ENCODE measurements at regions not wholly inside any gene's neighbourhood (a gene's known extent, or its start where the extent isn't known, plus 50 kb on each side); places are given as distances from the start of the nearest gene placed in this dataset.
"Not testable (repeated sequence)": the region's sequence is repeated elsewhere in the genome, so short reads cannot be mapped to it uniquely, and the experiment has no call there.

- Mint-ChIP-seq H3K36me3 (no peaks in the 10 kb centered on the region), H3K4me1 (no peaks in the 10 kb centered on the region), H3K27me3 (no peaks in the 10 kb centered on the region), H3K9me3 (peaks cover 0 to 1% (median 0%) of the 10 kb centered on the region in 3 donors), H3K4me3 (no peak overlapping the region), H3K27ac (no peak overlapping the region)
Observed at GRCh38 chrX:98191003-98191402, 1307.3 kb downstream of the RPA4 start.

- Mint-ChIP-seq H3K27me3 (no peaks in the 10 kb centered on the region), H3K27ac (no peak overlapping the region), H3K36me3 (no peaks in the 10 kb centered on the region), H3K4me3 (no peak overlapping the region), H3K9me3 (no peaks in the 10 kb centered on the region), H3K4me1 (no peaks in the 10 kb centered on the region)
Observed at GRCh38 chrX:98194036-98194435, 1310.3 kb downstream of the RPA4 start.

GRCh38 chrX:98203800-98204199, 1320.1 kb downstream of the RPA4 start:
- no peak overlapping the region for H3K4me3 Mint-ChIP-seq
- no peaks in the 10 kb centered on the region for H3K36me3 Mint-ChIP-seq
- H3K9me3 Mint-ChIP-seq: peaks cover 0 to 4% (median 0%) of the 10 kb centered on the region in 3 donors
- H3K4me1 Mint-ChIP-seq: no peaks in the 10 kb centered on the region
- H3K27me3 Mint-ChIP-seq: no peaks in the 10 kb centered on the region
- no peak overlapping the region for H3K27ac Mint-ChIP-seq

- no peaks in the 10 kb centered on the region for H3K36me3 Mint-ChIP-seq
Observed at GRCh38 chrX:98207947-98208346, 1324.2 kb downstream of the RPA4 start.

GRCh38 chrX:98231003-98231402, 1347.3 kb downstream of the RPA4 start:
- no peaks in the 10 kb centered on the region for H3K36me3 Mint-ChIP-seq
- H3K27ac Mint-ChIP-seq: no peak overlapping the region
- peaks cover 0 to 2% (median 2%) of the 10 kb centered on the region in 3 donors for H3K9me3 Mint-ChIP-seq
- H3K27me3 Mint-ChIP-seq: no peaks in the 10 kb centered on the region
- no peaks in the 10 kb centered on the region for H3K4me1 Mint-ChIP-seq
- H3K4me3 Mint-ChIP-seq: no peak overlapping the region

More at GRCh38 chrX:98207947-98208346, 1324.2 kb downstream of the RPA4 start:
- Mint-ChIP-seq H3K4me1 (no peaks in the 10 kb centered on the region), H3K4me3 (no peak overlapping the region), H3K9me3 (peaks cover 0 to 7% (median under 1%) of the 10 kb centered on the region in 3 donors), H3K27me3 (no peaks in the 10 kb centered on the region), H3K27ac (no peak overlapping the region)

GRCh38 chrX:98240061-98240460, 1356.4 kb downstream of the RPA4 start:
- H3K9me3 Mint-ChIP-seq, H3K27me3 Mint-ChIP-seq, H3K4me1 Mint-ChIP-seq, H3K4me3 Mint-ChIP-seq, H3K36me3 Mint-ChIP-seq, H3K27ac Mint-ChIP-seq: not testable (repeated sequence)

- H3K9me3 Mint-ChIP-seq: peaks cover 0 to 3% (median 2%) of the 10 kb centered on the region in 3 donors
- H3K27ac Mint-ChIP-seq: no peak overlapping the region
- no peaks in the 10 kb centered on the region for H3K36me3 Mint-ChIP-seq
- no peak overlapping the region for H3K4me3 Mint-ChIP-seq
- peaks cover 1% of the 10 kb centered on the region for H3K27me3 Mint-ChIP-seq
- no peaks in the 10 kb centered on the region for H3K4me1 Mint-ChIP-seq
Observed at GRCh38 chrX:98263135-98263534, 1379.4 kb downstream of the RPA4 start.

GRCh38 chrX:98289726-98290125, 1406.0 kb downstream of the RPA4 start:
- H3K36me3 Mint-ChIP-seq: peaks cover 3% of the 10 kb centered on the region
- peaks cover 0 to 1% (median 0%) of the 10 kb centered on the region in 3 donors for H3K4me1 Mint-ChIP-seq
- no peak overlapping the region for H3K4me3 Mint-ChIP-seq
- no peak overlapping the region for H3K27ac Mint-ChIP-seq
- H3K9me3 Mint-ChIP-seq: no peaks in the 10 kb centered on the region
- H3K27me3 Mint-ChIP-seq: no peaks in the 10 kb centered on the region

GRCh38 chrX:98294310-98294709, 1410.6 kb downstream of the RPA4 start:
- Mint-ChIP-seq H3K27me3 (no peaks in the 10 kb centered on the region), H3K4me1 (peaks cover 0 to under 1% (median 0%) of the 10 kb centered on the region in 3 donors), H3K4me3 (no peak overlapping the region), H3K27ac (no peak overlapping the region), H3K9me3 (no peaks in the 10 kb centered on the region), H3K36me3 (peaks cover 3% of the 10 kb centered on the region)

- H3K4me3 Mint-ChIP-seq: no peak overlapping the region
- H3K36me3 Mint-ChIP-seq: peaks cover 3% of the 10 kb centered on the region
- no peak overlapping the region for H3K27ac Mint-ChIP-seq
- peaks cover 0 to 4% (median 2%) of the 10 kb centered on the region in 3 donors for H3K9me3 Mint-ChIP-seq
- H3K27me3 Mint-ChIP-seq: no peaks in the 10 kb centered on the region
- no peaks in the 10 kb centered on the region for H3K4me1 Mint-ChIP-seq
Observed at GRCh38 chrX:98296129-98296528, 1412.4 kb downstream of the RPA4 start.

GRCh38 chrX:98299785-98300184, 1416.1 kb downstream of the RPA4 start:
- H3K27ac Mint-ChIP-seq: no peak overlapping the region
- H3K4me3 Mint-ChIP-seq: no peak overlapping the region
- no peaks in the 10 kb centered on the region for H3K36me3 Mint-ChIP-seq
- no peaks in the 10 kb centered on the region for H3K27me3 Mint-ChIP-seq
- H3K9me3 Mint-ChIP-seq: peaks cover 0 to 4% (median 2%) of the 10 kb centered on the region in 3 donors
- no peaks in the 10 kb centered on the region for H3K4me1 Mint-ChIP-seq

- H3K36me3 Mint-ChIP-seq, H3K9me3 Mint-ChIP-seq, H3K4me1 Mint-ChIP-seq, H3K27ac Mint-ChIP-seq, H3K27me3 Mint-ChIP-seq, H3K4me3 Mint-ChIP-seq: not testable (repeated sequence)
Observed at GRCh38 chrX:98300536-98300935, 1416.8 kb downstream of the RPA4 start.

GRCh38 chrX:98331407-98331806, 1447.7 kb downstream of the RPA4 start:
- Mint-ChIP-seq H3K27me3 (no peaks in the 10 kb centered on the region), H3K27ac (no peak overlapping the region), H3K4me1 (no peaks in the 10 kb centered on the region), H3K36me3 (no peaks in the 10 kb centered on the region), H3K9me3 (peaks cover 0 to 2% (median 2%) of the 10 kb centered on the region in 3 donors), H3K4me3 (no peak overlapping the region)

- Mint-ChIP-seq H3K27ac (no peak overlapping the region), H3K9me3 (peaks cover 0 to 8% (median 3%) of the 10 kb centered on the region in 3 donors), H3K4me1 (no peaks in the 10 kb centered on the region)
Observed at GRCh38 chrX:98338544-98338943, 1454.8 kb downstream of the RPA4 start.

GRCh38 chrX:98350940-98351339, 1467.2 kb downstream of the RPA4 start:
- Mint-ChIP-seq H3K36me3 (no peaks in the 10 kb centered on the region), H3K4me3 (no peak overlapping the region), H3K27me3 (no peaks in the 10 kb centered on the region), H3K4me1 (no peaks in the 10 kb centered on the region), H3K9me3 (peaks cover 0 to 4% (median 0%) of the 10 kb centered on the region in 3 donors), H3K27ac (no peak overlapping the region)

More at GRCh38 chrX:98338544-98338943, 1454.8 kb downstream of the RPA4 start:
- H3K4me3 Mint-ChIP-seq: no peak overlapping the region
- H3K36me3 Mint-ChIP-seq: no peaks in the 10 kb centered on the region
- H3K27me3 Mint-ChIP-seq: no peaks in the 10 kb centered on the region

GRCh38 chrX:98357146-98357545, 1473.4 kb downstream of the RPA4 start:
- Mint-ChIP-seq H3K4me3 (no peak overlapping the region), H3K27me3 (no peaks in the 10 kb centered on the region), H3K4me1 (no peaks in the 10 kb centered on the region), H3K27ac (no peak overlapping the region), H3K36me3 (no peaks in the 10 kb centered on the region), H3K9me3 (no peaks in the 10 kb centered on the region)

- Mint-ChIP-seq H3K4me3 (no peak overlapping the region), H3K9me3 (peaks cover 0 to 1% (median 0%) of the 10 kb centered on the region in 3 donors), H3K4me1 (no peaks in the 10 kb centered on the region), H3K36me3 (no peaks in the 10 kb centered on the region), H3K27ac (no peak overlapping the region), H3K27me3 (no peaks in the 10 kb centered on the region)
Observed at GRCh38 chrX:98362630-98363029, 1478.9 kb downstream of the RPA4 start.
